ENCODE measurements at regions not wholly inside any gene's neighbourhood (a gene's known extent, or its start where the extent isn't known, plus 50 kb on each side); places are given as distances from the start of the nearest gene placed in this dataset.

GRCh38 chr5:53240661-53241060, 131.1 kb upstream of the MOCS2 start:
- H3K14ac ChIP-seq (ENCODE audit: low read length), result no peak overlapping the region
- H2AFZ ChIP-seq (ENCODE audit: insufficient read depth, low read length, poor library complexity), result no peak overlapping the region
- no peak overlapping the region for H2BK12ac ChIP-seq (ENCODE audit: low read length)
- H3K18ac ChIP-seq (ENCODE audit: low read length), result no peak overlapping the region
- DNase-seq, result no peak
- H2AK5ac ChIP-seq (ENCODE audit: low read length), result no peak overlapping the region
- H3K79me1 ChIP-seq (ENCODE audit: low read length), result no peaks in the 10 kb centered on the region
- no peak overlapping the region for H2BK120ac ChIP-seq (ENCODE audit: insufficient read depth, low read length, poor library complexity)
- no peaks in the 10 kb centered on the region for H3K27me3 ChIP-seq (ENCODE audit: insufficient read depth, low read length)
- no peak overlapping the region for H3K27ac ChIP-seq (ENCODE audit: low read depth, low read length)
- no peaks in the 10 kb centered on the region for H3K79me2 ChIP-seq (ENCODE audit: control insufficient read depth, insufficient read depth, low read length, poor library complexity)
- H4K8ac ChIP-seq (ENCODE audit: low read depth, low read length), result no peak overlapping the region
- no peaks in the 10 kb centered on the region for H3K9me3 ChIP-seq (ENCODE audit: insufficient read depth, low read depth, low read length)
- H3K4me1 ChIP-seq (ENCODE audit: control insufficient read depth in 1 of 2, insufficient read depth in 2 of 2, low read length in 2 of 2), result no peaks in the 10 kb centered on the region
- H3K23ac ChIP-seq (ENCODE audit: low read length), result no peak overlapping the region
- H3K4ac ChIP-seq (ENCODE audit: low read depth, low read length), result no peak overlapping the region
- H3K4me2 ChIP-seq (ENCODE audit: low read length), result no peak overlapping the region
- no peak overlapping the region for H4K91ac ChIP-seq (ENCODE audit: low read depth, low read length)
- no peak overlapping the region for H3K4me3 ChIP-seq (ENCODE audit: low read depth, low read length)
- H4K12ac ChIP-seq (ENCODE audit: low read depth, low read length), result no peak overlapping the region
- no peaks in the 10 kb centered on the region for H3K36me3 ChIP-seq (ENCODE audit: control insufficient read depth in 1 of 2, insufficient read depth in 2 of 2, low read length in 2 of 2)
- no peak overlapping the region for H2BK5ac ChIP-seq (ENCODE audit: low read depth, low read length, poor library complexity)
- H3K9ac ChIP-seq (ENCODE audit: low read length), result no peak overlapping the region

DNA sequence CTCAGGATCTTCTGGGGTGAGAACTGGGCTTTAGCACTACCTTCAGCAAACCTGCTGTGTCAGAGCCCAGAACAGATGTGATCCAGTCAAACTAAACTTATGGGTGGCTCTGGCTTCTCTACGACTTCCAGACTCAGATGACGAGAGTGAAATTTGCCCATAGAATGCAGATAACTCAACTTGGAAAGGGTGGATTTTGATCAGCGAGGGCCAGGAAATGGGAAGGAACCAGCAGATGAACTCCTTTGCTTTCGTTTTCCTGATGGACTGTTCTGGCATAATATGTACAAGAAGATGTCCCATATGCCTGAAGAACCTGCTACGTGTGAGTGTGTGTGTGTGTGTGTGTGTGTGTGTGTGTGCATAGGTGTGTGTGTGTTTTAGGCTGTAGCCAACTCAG, 132.0 kb upstream of the MOCS2 start:
- Histone ChIP-seq H4K91ac (ENCODE audit: low read depth, low read length) (no peak overlapping the region), H3K23ac (ENCODE audit: low read length) (no peak overlapping the region), H2BK120ac (ENCODE audit: insufficient read depth, low read length, poor library complexity) (no peak overlapping the region), H3K4ac (ENCODE audit: low read depth, low read length) (no peak overlapping the region), H3K9ac (ENCODE audit: low read length) (no peak overlapping the region), H3K36me3 (ENCODE audit: control insufficient read depth in 1 of 2, insufficient read depth in 2 of 2, low read length in 2 of 2) (no peaks in the 10 kb centered on the region), H4K8ac (ENCODE audit: low read depth, low read length) (no peak overlapping the region), H3K79me1 (ENCODE audit: low read length) (no peaks in the 10 kb centered on the region), H4K12ac (ENCODE audit: low read depth, low read length) (no peak overlapping the region), H3K27ac (ENCODE audit: low read depth, low read length) (no peak overlapping the region), H3K27me3 (ENCODE audit: insufficient read depth, low read length) (no peaks in the 10 kb centered on the region), H3K9me3 (ENCODE audit: insufficient read depth, low read depth, low read length) (no peaks in the 10 kb centered on the region), H2AFZ (ENCODE audit: insufficient read depth, low read length, poor library complexity) (no peak overlapping the region), H3K4me2 (ENCODE audit: low read length) (no peak overlapping the region), H2BK12ac (ENCODE audit: low read length) (no peak overlapping the region), H3K4me1 (ENCODE audit: control insufficient read depth in 1 of 2, insufficient read depth in 2 of 2, low read length in 2 of 2) (no peaks in the 10 kb centered on the region), H3K4me3 (ENCODE audit: low read depth, low read length) (no peak overlapping the region), H3K18ac (ENCODE audit: low read length) (no peak overlapping the region), H3K14ac (ENCODE audit: low read length) (no peak overlapping the region), H3K79me2 (ENCODE audit: control insufficient read depth, insufficient read depth, low read length, poor library complexity) (no peaks in the 10 kb centered on the region), H2AK5ac (ENCODE audit: low read length) (no peak overlapping the region), H2BK5ac (ENCODE audit: low read depth, low read length, poor library complexity) (no peak overlapping the region)
- DNase-seq, result no peak
- no CpG with 5 or more reads among the region's 5 CpGs for WGBS (ENCODE audit: extremely low coverage, insufficient coverage, insufficient read length)

DNA sequence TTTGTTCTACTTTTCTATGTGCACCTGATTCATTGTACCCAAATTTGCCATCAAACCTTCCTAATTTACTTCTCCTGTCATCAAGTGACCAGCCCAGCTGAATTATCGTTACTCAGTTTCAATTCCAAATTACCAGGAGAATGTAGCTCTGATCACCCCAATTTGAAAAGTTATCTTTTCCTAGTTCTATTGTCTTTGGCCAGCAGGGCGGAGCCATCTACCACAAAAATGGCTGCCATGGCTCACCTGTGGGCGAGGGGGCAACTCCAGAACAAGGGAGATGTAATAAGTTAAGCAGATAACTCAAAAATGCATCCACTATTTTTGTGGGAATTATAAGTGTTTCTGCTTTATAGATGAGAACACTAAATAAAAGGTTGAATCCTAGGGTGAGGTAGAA, 133.8 kb upstream of the MOCS2 start:
- no peak overlapping the region for H3K14ac ChIP-seq (ENCODE audit: low read length)
- H4K12ac ChIP-seq (ENCODE audit: low read depth, low read length), result no peak overlapping the region
- no peak overlapping the region for H3K18ac ChIP-seq (ENCODE audit: low read length)
- H3K27ac ChIP-seq (ENCODE audit: low read depth, low read length), result no peak overlapping the region
- no peak overlapping the region for H2BK120ac ChIP-seq (ENCODE audit: insufficient read depth, low read length, poor library complexity)
- H2BK5ac ChIP-seq (ENCODE audit: low read depth, low read length, poor library complexity), result no peak overlapping the region
- DNase-seq, result no peak
- H2BK12ac ChIP-seq (ENCODE audit: low read length), result no peak overlapping the region
- no peaks in the 10 kb centered on the region for H3K9me3 ChIP-seq (ENCODE audit: insufficient read depth, low read depth, low read length)
- H3K9ac ChIP-seq (ENCODE audit: low read length), result no peak overlapping the region
- H3K36me3 ChIP-seq (ENCODE audit: control insufficient read depth in 1 of 2, insufficient read depth in 2 of 2, low read length in 2 of 2), result no peaks in the 10 kb centered on the region
- no peak overlapping the region for H3K4ac ChIP-seq (ENCODE audit: low read depth, low read length)
- no peaks in the 10 kb centered on the region for H3K27me3 ChIP-seq (ENCODE audit: insufficient read depth, low read length)
- no peak overlapping the region for H3K23ac ChIP-seq (ENCODE audit: low read length)
- H2AFZ ChIP-seq (ENCODE audit: insufficient read depth, low read length, poor library complexity), result no peak overlapping the region
- H4K91ac ChIP-seq (ENCODE audit: low read depth, low read length), result no peak overlapping the region
- no peaks in the 10 kb centered on the region for H3K4me1 ChIP-seq (ENCODE audit: control insufficient read depth in 1 of 2, insufficient read depth in 2 of 2, low read length in 2 of 2)
- H3K4me2 ChIP-seq (ENCODE audit: low read length), result no peak overlapping the region
- no CpG with 5 or more reads among the region's 3 CpGs for WGBS (ENCODE audit: extremely low coverage, insufficient coverage, insufficient read length)
- no peaks in the 10 kb centered on the region for H3K79me1 ChIP-seq (ENCODE audit: low read length)
- no peak overlapping the region for H2AK5ac ChIP-seq (ENCODE audit: low read length)
- no peaks in the 10 kb centered on the region for H3K79me2 ChIP-seq (ENCODE audit: control insufficient read depth, insufficient read depth, low read length, poor library complexity)
- no peak overlapping the region for H3K4me3 ChIP-seq (ENCODE audit: low read depth, low read length)
- no peak overlapping the region for H4K8ac ChIP-seq (ENCODE audit: low read depth, low read length)

GRCh38 chr5:53246042-53246836, 136.7 kb upstream of the MOCS2 start:
- Histone ChIP-seq H3K79me1 (ENCODE audit: low read length) (no peaks in the 10 kb centered on the region), H3K4me2 (ENCODE audit: low read length) (no peak overlapping the region), H2BK120ac (ENCODE audit: insufficient read depth, low read length, poor library complexity) (no peak overlapping the region), H3K9me3 (ENCODE audit: insufficient read depth, low read depth, low read length) (no peaks in the 10 kb centered on the region), H3K14ac (ENCODE audit: low read length) (no peak overlapping the region), H4K91ac (ENCODE audit: low read depth, low read length) (no peak overlapping the region), H2AFZ (ENCODE audit: insufficient read depth, low read length, poor library complexity) (no peak overlapping the region), H3K36me3 (ENCODE audit: control insufficient read depth in 1 of 2, insufficient read depth in 2 of 2, low read length in 2 of 2) (no peaks in the 10 kb centered on the region), H4K12ac (ENCODE audit: low read depth, low read length) (no peak overlapping the region), H4K8ac (ENCODE audit: low read depth, low read length) (no peak overlapping the region), H3K4ac (ENCODE audit: low read depth, low read length) (no peak overlapping the region), H3K9ac (ENCODE audit: low read length) (no peak overlapping the region), H3K27me3 (ENCODE audit: insufficient read depth, low read length) (no peaks in the 10 kb centered on the region), H3K23ac (ENCODE audit: low read length) (no peak overlapping the region), H3K27ac (ENCODE audit: low read depth, low read length) (no peak overlapping the region), H2BK5ac (ENCODE audit: low read depth, low read length, poor library complexity) (no peak overlapping the region), H3K18ac (ENCODE audit: low read length) (no peak overlapping the region), H2BK12ac (ENCODE audit: low read length) (no peak overlapping the region), H3K79me2 (ENCODE audit: control insufficient read depth, insufficient read depth, low read length, poor library complexity) (no peaks in the 10 kb centered on the region), H3K4me1 (ENCODE audit: control insufficient read depth in 1 of 2, insufficient read depth in 2 of 2, low read length in 2 of 2) (no peaks in the 10 kb centered on the region), H2AK5ac (ENCODE audit: low read length) (no peak overlapping the region), H3K4me3 (ENCODE audit: low read depth, low read length) (no peak overlapping the region)
- no peak for DNase-seq
- WGBS (ENCODE audit: extremely low coverage, insufficient coverage, insufficient read length), result no CpG with 5 or more reads among the region's 8 CpGs

All from trophoblast cell (in vitro differentiated cells and primary cell).